Prostate gland (tissue), 2 donors: ENCODE measurements at regions not wholly inside any gene's neighbourhood (a gene's known extent, or its start where the extent isn't known, plus 50 kb on each side); places are given as distances from the start of the nearest gene placed in this dataset.

Source experiments
- DNase-seq: peaks from one replicate; pipeline ENCODE4 v3.0.0-alpha.2; 2019; ENCODE audit warnings: low spot score
- H3K27ac ChIP-seq, 2 donors: fragments of 200-600 bp; sonication (generic); 2 replicates each; pipeline ENCODE4 v1.5.1; 2017 to 2019
- H3K27me3 ChIP-seq: fragments of 200-600 bp; sonication (generic); replicated peaks from 2 replicates; pipeline ENCODE4 v1.5.1; 2019; ENCODE audit not compliant: insufficient read depth
- H3K36me3 ChIP-seq, 2 donors: fragments of 200-600 bp; sonication (generic); 1 replicate in 1 of 2; 2 replicates in 1 of 2; pipeline versions ENCODE4 v1.5.1 to v1.8.1; 2017 to 2019
- H3K4me1 ChIP-seq: fragments of 200-600 bp; sonication (generic); replicated peaks from 2 replicates; pipeline ENCODE4 v1.5.1; 2019
- H3K4me3 ChIP-seq, 2 donors: fragments of 200-600 bp; sonication (generic); 2 replicates each; pipeline ENCODE4 v1.5.1; 2017 to 2019
- H3K9me3 ChIP-seq: fragments of 200-600 bp; sonication (generic); 2 replicates; pipeline ENCODE4 v1.5.1; 2017
- POLR2A ChIP-seq: fragments of 450-650 bp; IDR thresholded peaks from one replicate; pipeline ENCODE4 v1.6.1; 2016; ENCODE audit warnings: antibody characterized with exemption, mild to moderate bottlenecking
- POLR2AphosphoS5 ChIP-seq: sonication (generic); formaldehyde crosslinking; IDR thresholded peaks from one replicate; pipeline ENCODE4 v1.6.1; 2017; ENCODE audit warnings: antibody characterized with exemption
- WGBS: methylation state at CpG from one replicate; pipeline ENCODE4 v1.1.5; 2018; 5-methylcytosine and 5-hydroxymethylcytosine counted together
- intact Hi-C: fragments of 100-400 bp; cut with DNase I; formaldehyde crosslinking; loops from one replicate; pipeline ENCODE4 v1.14.2; 2022
- TF ChIP-seq, protein P1 (sequence below), 4 experiments: fragments of 200-600 bp in 2 of 4; fragments of 450-650 bp in 2 of 4; sonication (generic) in 2 of 4; IDR thresholded peaks; 1 replicate in 3 of 4; 2 replicates in 1 of 4; pipeline ENCODE4 v1.5.1; 2016 to 2019; ENCODE audit warnings: antibody characterized with exemption in 4 of 4, mild to moderate bottlenecking in 2 of 4, moderate library complexity in 2 of 4

DNA sequence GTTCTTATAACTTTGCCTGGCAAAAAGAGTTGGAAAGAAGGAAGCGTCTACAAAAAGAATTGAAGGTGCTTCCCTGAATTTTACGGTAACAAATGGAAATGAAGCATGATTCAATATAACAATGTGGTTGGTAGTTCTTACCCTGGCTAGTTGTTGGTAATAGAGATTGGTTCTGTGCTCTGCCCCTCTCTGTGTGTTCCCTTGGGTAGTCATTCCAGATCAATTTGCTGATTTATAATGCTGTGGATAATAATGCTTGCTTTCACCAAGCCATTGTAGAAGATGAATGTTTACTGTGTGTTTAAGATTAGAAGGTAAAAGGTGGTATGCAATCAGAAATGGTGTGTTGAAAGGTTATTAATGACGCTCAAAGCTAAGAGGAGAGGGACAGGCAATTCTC, 577.8 kb upstream of the NXPH2 start:
- Histone ChIP-seq H3K9me3 (no peaks in the 10 kb centered on the region), H3K36me3 (no peaks in the 10 kb centered on the region), H3K4me1 (no peaks in the 10 kb centered on the region), H3K27me3 (no peaks in the 10 kb centered on the region), H3K27ac (no peak overlapping the region), H3K4me3 (no peak overlapping the region)
- WGBS, result 86% methylated on average over 3 of the region's 3 CpGs
- TF ChIP-seq POLR2AphosphoS5, result no peak
- TF ChIP-seq, protein P1, sequence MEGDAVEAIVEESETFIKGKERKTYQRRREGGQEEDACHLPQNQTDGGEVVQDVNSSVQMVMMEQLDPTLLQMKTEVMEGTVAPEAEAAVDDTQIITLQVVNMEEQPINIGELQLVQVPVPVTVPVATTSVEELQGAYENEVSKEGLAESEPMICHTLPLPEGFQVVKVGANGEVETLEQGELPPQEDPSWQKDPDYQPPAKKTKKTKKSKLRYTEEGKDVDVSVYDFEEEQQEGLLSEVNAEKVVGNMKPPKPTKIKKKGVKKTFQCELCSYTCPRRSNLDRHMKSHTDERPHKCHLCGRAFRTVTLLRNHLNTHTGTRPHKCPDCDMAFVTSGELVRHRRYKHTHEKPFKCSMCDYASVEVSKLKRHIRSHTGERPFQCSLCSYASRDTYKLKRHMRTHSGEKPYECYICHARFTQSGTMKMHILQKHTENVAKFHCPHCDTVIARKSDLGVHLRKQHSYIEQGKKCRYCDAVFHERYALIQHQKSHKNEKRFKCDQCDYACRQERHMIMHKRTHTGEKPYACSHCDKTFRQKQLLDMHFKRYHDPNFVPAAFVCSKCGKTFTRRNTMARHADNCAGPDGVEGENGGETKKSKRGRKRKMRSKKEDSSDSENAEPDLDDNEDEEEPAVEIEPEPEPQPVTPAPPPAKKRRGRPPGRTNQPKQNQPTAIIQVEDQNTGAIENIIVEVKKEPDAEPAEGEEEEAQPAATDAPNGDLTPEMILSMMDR (IDR thresholded peaks at IDR 0.05), result no peak
- no peak for TF ChIP-seq POLR2A
- DNase-seq, result no peak
- intact Hi-C loops, result no loop called here

- H3K9me3 ChIP-seq, result no peaks in the 10 kb centered on the region
- no peaks in the 10 kb centered on the region for H3K4me1 ChIP-seq
- WGBS, result 75% methylated on average over 1 of the region's 1 CpG
- no peak for TF ChIP-seq POLR2A
- H3K4me3 ChIP-seq, result no peak overlapping the region
- H3K27me3 ChIP-seq, result no peaks in the 10 kb centered on the region
- DNase-seq, result no peak
- H3K36me3 ChIP-seq, result no peaks in the 10 kb centered on the region
- intact Hi-C loops, result no loop called here
- no peak overlapping the region for H3K27ac ChIP-seq
These were observed 574.3 kb upstream of the NXPH2 start for GRCh38 chr2:139354518-139354917.

- intact Hi-C loops, result no loop called here
These were observed 573.7 kb upstream of the NXPH2 start for GRCh38 chr2:139353874-139354273.

DNA sequence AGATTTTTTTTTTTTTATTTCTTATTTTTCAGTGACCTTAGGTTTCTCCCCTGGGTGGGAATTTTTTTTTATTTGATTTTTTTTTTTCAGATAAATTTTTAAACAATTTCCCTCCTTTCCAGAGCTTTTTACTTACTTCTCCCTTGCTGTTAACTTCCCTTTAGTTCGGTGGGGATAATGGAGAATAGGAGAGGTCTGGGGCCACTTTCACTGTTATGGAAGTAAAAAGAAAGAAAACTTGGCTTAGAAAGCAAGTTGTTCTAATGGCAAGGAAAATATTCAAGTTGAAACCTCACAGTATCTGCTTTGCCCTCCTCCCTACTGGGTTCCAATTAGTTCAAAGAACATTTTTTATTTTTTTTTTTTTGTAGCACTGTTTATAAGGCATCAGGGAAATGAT, 537.1 kb upstream of the NXPH2 start:
- WGBS, result 48% methylated on average over 1 of the region's 1 CpG
- intact Hi-C loops, result no loop called here
- H3K27me3 ChIP-seq, result no peaks in the 10 kb centered on the region
- no peak overlapping the region for H3K4me3 ChIP-seq
- H3K9me3 ChIP-seq, result no peaks in the 10 kb centered on the region
- no peaks in the 10 kb centered on the region for H3K4me1 ChIP-seq
- TF ChIP-seq, protein P1 (IDR thresholded peaks at IDR 0.05), result no peak
- no peak for TF ChIP-seq POLR2AphosphoS5
- TF ChIP-seq POLR2A, result no peak
- H3K36me3 ChIP-seq, result no peaks in the 10 kb centered on the region
- no peak overlapping the region for H3K27ac ChIP-seq
- DNase-seq, result no peak

More at GRCh38 chr2:139353874-139354273, 573.7 kb upstream of the NXPH2 start:
- 100% methylated on average over 1 of the region's 1 CpG for WGBS
- H3K36me3 ChIP-seq, result no peaks in the 10 kb centered on the region
- no peaks in the 10 kb centered on the region for H3K4me1 ChIP-seq
- DNase-seq, result no peak
- H3K27me3 ChIP-seq, result no peaks in the 10 kb centered on the region
- H3K4me3 ChIP-seq, result no peak overlapping the region
- no peaks in the 10 kb centered on the region for H3K9me3 ChIP-seq
- TF ChIP-seq, protein P1 (IDR thresholded peaks at IDR 0.05), result no peak
- TF ChIP-seq POLR2A (no peak), POLR2AphosphoS5 (no peak)
- H3K27ac ChIP-seq, result no peak overlapping the region

DNA sequence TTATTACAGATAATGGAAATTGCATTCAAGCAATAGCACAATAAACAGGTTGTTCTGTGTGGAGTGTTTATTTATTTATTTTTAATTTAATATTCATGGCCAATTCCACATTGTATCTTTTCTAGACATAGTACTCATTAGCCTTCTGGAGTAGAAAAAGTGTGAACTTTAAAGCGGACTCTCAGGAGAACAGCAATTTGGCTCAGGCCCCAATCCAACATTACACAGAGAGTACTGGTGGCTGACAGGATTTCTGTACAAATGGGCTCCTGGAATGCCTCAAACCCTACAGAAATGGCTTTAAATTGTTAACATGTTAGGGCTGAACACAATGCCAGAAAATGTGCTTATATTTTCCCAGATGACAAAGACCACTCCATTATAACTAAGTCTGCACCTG, 533.9 kb upstream of the NXPH2 start:
- no peaks in the 10 kb centered on the region for H3K36me3 ChIP-seq
- no peaks in the 10 kb centered on the region for H3K27me3 ChIP-seq
- H3K27ac ChIP-seq, result no peak overlapping the region
- no peaks in the 10 kb centered on the region for H3K9me3 ChIP-seq
- TF ChIP-seq POLR2AphosphoS5 (no peak), POLR2A (no peak)
- TF ChIP-seq, protein P1 (IDR thresholded peaks at IDR 0.05), result no peak
- intact Hi-C loops, result no loop called here
- WGBS, result 77% methylated on average over 1 of the region's 1 CpG
- DNase-seq, result no peak
- H3K4me1 ChIP-seq, result no peaks in the 10 kb centered on the region
- H3K4me3 ChIP-seq, result no peak overlapping the region
